ENCODE measurements at regions not wholly inside any gene's neighbourhood (a gene's known extent, or its start where the extent isn't known, plus 50 kb on each side); places are given as distances from the start of the nearest gene placed in this dataset.

DNA sequence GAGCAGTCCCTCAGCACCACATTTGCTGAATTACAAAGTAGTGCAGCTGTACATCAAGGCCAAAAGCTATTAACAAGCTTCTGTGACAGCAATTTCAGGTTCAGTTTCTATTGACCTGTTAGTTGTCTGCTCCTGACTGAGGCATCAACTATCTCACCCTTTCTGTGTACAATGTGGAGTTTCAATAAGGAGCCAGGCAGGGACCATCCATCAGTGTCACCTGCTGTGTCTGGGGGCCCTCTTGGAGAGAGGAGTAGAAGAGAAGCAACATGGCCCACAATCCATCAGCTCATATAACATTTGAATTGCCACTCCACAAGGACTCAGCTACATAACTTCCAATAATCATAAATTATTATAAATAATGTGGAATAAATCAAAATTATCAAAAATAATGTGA, 72.3 kb upstream of the CCDC196 start:
- Mint-ChIP-seq H3K4me1 (ENCODE audit: unreplicated experiment) (no peaks in the 10 kb centered on the region), H3K27ac (no peak overlapping the region), H3K27me3 (no peaks in the 10 kb centered on the region), H3K36me3 (no peaks in the 10 kb centered on the region), H3K9me3 (no peaks in the 10 kb centered on the region), H3K4me3 (no peak overlapping the region)
- no peak for DNase-seq (ENCODE audit: extremely low spot score, unreplicated experiment)
- TF ChIP-seq, protein P1, sequence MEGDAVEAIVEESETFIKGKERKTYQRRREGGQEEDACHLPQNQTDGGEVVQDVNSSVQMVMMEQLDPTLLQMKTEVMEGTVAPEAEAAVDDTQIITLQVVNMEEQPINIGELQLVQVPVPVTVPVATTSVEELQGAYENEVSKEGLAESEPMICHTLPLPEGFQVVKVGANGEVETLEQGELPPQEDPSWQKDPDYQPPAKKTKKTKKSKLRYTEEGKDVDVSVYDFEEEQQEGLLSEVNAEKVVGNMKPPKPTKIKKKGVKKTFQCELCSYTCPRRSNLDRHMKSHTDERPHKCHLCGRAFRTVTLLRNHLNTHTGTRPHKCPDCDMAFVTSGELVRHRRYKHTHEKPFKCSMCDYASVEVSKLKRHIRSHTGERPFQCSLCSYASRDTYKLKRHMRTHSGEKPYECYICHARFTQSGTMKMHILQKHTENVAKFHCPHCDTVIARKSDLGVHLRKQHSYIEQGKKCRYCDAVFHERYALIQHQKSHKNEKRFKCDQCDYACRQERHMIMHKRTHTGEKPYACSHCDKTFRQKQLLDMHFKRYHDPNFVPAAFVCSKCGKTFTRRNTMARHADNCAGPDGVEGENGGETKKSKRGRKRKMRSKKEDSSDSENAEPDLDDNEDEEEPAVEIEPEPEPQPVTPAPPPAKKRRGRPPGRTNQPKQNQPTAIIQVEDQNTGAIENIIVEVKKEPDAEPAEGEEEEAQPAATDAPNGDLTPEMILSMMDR (conservative IDR thresholded peaks at IDR 0.05): no peak

DNA sequence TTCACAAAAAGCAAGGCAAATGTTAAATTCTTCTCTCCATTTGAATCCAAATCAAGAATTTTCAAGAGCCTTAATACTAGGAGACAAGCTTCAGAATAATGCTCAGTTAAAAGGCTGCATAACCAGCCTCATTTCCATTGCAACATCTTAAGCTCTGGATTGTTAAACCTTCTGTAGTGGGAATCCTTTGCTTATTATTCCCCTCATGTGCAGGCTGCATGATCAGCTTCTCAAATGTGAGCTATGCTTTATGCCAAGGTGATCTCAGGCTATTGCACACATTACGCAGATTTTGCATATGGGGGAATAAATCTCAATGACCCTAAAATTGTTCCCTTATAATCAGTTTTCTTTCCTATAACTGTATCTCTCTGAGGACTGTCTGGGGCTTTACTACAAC, 71.7 kb upstream of the CCDC196 start:
- Mint-ChIP-seq H3K27me3 (no peaks in the 10 kb centered on the region), H3K36me3 (no peaks in the 10 kb centered on the region), H3K4me1 (ENCODE audit: unreplicated experiment) (no peaks in the 10 kb centered on the region), H3K9me3 (no peaks in the 10 kb centered on the region), H3K4me3 (no peak overlapping the region), H3K27ac (no peak overlapping the region)
- no peak for DNase-seq (ENCODE audit: extremely low spot score, unreplicated experiment)
- TF ChIP-seq, protein P1 (conservative IDR thresholded peaks at IDR 0.05): no peak

DNA sequence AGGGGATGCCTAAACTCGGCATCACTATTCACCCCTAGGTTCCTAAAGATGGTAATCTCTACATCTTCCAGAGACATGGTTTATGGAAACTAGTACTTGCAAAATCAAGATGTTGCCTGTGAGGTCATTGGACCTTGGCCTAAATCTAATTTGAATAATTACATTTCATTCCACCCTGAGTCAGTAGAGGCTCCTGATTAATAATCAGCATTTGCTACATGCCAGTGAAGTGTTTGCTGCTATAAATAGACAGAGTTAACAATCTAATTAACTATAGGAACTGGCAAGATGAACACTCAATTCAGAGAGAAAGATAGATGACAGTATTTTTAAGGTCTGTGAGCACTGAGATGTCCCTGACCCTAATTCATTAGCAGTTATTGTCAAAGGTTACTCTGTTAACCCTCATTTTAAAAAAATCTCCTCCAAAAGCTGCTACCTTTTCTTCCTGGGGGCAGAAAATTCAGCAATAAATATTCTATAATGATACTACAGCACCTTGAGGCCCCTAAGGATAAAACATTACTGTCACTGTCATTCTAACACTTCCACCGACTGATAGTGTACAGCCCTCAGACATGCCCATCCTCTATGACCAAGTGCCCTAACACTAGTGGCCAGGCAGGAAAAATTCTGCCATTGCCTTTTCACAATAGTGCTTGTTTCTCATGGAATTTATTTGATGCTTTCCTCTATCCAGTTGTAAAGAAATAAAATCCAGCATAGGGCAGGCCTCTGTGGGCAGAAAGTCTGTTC, 65.7 kb upstream of the CCDC196 start:
- Mint-ChIP-seq H3K27ac (no peak overlapping the region), H3K27me3 (no peaks in the 10 kb centered on the region), H3K36me3 (no peaks in the 10 kb centered on the region), H3K4me1 (ENCODE audit: unreplicated experiment) (no peaks in the 10 kb centered on the region), H3K9me3 (no peaks in the 10 kb centered on the region), H3K4me3 (no peak overlapping the region)
- DNase-seq (ENCODE audit: extremely low spot score, unreplicated experiment): no peak
- TF ChIP-seq, protein P1 (conservative IDR thresholded peaks at IDR 0.05): no peak

DNA sequence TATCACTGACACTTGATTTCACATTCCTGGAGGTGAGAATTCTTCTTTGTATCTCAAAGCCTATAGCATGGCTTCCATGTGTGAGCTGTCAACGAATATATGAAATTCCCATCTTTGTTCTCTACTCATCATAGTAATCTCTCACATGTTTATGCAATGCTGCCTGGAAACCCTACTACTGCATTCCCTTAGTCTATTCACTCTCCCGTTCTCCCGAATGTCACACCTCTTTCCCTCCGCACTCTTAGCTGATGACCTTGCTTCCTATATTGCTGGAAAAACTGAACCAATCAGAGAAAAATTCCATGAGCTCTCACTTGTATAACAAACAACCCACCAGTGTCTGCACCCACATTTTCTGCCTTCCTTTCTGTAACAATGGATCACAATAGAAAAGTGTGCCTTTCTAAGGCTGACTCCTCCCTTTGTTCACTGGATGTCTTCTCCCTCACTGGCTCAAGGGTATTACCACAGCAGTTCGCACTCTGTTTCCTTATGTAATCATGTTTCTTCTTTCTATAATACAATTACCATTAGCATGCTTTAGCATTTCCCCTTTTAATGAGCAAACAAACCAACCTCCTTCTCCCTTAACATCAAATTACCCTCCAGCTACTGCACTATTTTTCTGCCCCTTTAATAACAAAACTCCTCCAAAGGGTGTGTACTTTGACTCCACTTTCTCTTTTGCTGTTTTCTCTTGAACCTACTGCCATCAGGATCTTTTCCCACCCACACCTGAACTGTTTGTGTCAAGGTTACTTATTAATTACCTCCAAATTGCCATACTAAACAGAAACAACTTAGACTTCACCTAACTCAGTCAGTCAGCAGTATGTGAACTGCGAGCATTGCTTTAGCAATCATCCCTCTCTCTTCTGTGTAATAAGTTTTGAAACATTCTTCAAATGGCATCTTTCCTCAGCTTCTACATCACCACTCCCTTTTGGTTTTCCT, 63.9 kb upstream of the CCDC196 start:
- Mint-ChIP-seq H3K4me3 (no peak overlapping the region), H3K4me1 (ENCODE audit: unreplicated experiment) (no peaks in the 10 kb centered on the region), H3K36me3 (no peaks in the 10 kb centered on the region), H3K27me3 (no peaks in the 10 kb centered on the region), H3K27ac (no peak overlapping the region), H3K9me3 (no peaks in the 10 kb centered on the region)
- DNase-seq (ENCODE audit: extremely low spot score, unreplicated experiment): no peak
- TF ChIP-seq, protein P1 (conservative IDR thresholded peaks at IDR 0.05): no peak

DNA sequence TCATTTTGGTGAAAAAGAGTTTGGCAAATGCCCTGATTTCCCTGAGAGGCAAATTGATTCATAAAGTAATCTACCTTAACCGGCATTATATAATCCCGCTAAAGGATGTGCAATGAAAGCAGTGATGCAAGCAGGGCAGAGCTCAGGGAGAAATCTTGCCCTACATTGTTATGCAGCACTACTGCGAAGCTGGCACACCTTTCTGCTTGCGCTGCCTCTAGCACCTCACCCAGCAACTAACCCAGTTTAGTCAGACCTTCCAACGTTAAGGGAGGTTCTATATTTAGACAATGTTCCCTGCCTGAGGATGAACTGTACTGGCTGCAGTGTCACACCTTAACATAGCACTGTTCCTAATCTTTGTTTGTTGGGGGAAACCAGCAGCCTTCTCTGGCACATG, 60.8 kb upstream of the CCDC196 start:
- H3K27me3 Mint-ChIP-seq: no peaks in the 10 kb centered on the region
- H3K4me3 Mint-ChIP-seq: no peak overlapping the region
- H3K9me3 Mint-ChIP-seq: no peaks in the 10 kb centered on the region

More for the DNA sequence above, 60.8 kb upstream of the CCDC196 start:
- TF ChIP-seq, protein P1 (conservative IDR thresholded peaks at IDR 0.05): no peak
- H3K4me1 Mint-ChIP-seq (ENCODE audit: unreplicated experiment): no peaks in the 10 kb centered on the region
- no peak overlapping the region for H3K27ac Mint-ChIP-seq
- DNase-seq (ENCODE audit: extremely low spot score, unreplicated experiment): no peak
- H3K36me3 Mint-ChIP-seq: no peaks in the 10 kb centered on the region
